B cell (primary cell): ENCODE measurements at regions not wholly inside any gene's neighbourhood (a gene's known extent, or its start where the extent isn't known, plus 50 kb on each side); places are given as distances from the start of the nearest gene placed in this dataset.

Experiments used
- EZH2 ChIP-seq: IDR thresholded peaks from 2 replicates; pipeline ENCODE4 v1.6.1; 2012; ENCODE audit warnings: borderline replicate concordance, low read depth, mild to moderate bottlenecking, moderate library complexity, low read length; ENCODE audit not compliant: insufficient read depth, poor library complexity, severe bottlenecking
- TF ChIP-seq, protein P1 (sequence below): fragments of 200-600 bp; IDR thresholded peaks from one replicate; pipeline ENCODE4 v1.8.0; 2022; ENCODE audit warnings: antibody characterized with exemption, mild to moderate bottlenecking

DNA sequence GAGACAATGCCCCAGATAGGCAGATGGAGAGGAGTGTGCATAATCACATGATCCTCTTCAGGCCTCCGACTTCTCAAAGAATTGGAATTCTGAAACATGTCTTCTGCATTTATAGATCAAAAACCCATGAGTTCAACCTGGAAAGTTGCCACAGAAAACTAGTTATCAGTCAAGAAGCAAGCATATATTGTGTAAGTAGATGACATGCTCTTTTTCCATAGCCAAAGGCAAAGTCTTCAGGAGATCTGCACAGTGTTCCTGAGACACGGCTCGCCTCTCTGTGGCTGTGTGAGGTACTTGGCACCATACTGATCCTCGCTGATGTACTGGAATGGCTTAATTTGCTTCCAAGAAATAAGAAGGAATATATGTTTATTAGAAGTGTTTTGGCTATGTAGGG, 213.5 kb upstream of the MKI67 start:
- TF ChIP-seq, protein P1, sequence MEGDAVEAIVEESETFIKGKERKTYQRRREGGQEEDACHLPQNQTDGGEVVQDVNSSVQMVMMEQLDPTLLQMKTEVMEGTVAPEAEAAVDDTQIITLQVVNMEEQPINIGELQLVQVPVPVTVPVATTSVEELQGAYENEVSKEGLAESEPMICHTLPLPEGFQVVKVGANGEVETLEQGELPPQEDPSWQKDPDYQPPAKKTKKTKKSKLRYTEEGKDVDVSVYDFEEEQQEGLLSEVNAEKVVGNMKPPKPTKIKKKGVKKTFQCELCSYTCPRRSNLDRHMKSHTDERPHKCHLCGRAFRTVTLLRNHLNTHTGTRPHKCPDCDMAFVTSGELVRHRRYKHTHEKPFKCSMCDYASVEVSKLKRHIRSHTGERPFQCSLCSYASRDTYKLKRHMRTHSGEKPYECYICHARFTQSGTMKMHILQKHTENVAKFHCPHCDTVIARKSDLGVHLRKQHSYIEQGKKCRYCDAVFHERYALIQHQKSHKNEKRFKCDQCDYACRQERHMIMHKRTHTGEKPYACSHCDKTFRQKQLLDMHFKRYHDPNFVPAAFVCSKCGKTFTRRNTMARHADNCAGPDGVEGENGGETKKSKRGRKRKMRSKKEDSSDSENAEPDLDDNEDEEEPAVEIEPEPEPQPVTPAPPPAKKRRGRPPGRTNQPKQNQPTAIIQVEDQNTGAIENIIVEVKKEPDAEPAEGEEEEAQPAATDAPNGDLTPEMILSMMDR = no peak
- TF ChIP-seq EZH2 = no peak
